Colonic mucosa (tissue), 4 donors: ENCODE measurements at regions not wholly inside any gene's neighbourhood (a gene's known extent, or its start where the extent isn't known, plus 50 kb on each side); places are given as distances from the start of the nearest gene placed in this dataset.

ENCODE experiments used
- DNase-seq: peaks from one replicate; pipeline ENCODE4 v3.0.0-alpha.2; 2020
- H3K27ac ChIP-seq: fragments of 200-600 bp; one replicate; pipeline ENCODE4 v1.8.0; 2021
- H3K27me3 ChIP-seq: fragments of 200-600 bp; one replicate; pipeline ENCODE4 v1.8.0; 2021
- H3K36me3 ChIP-seq: fragments of 200-600 bp; one replicate; pipeline ENCODE4 v1.8.0; 2021
- H3K4me1 ChIP-seq: fragments of 200-600 bp; one replicate; pipeline ENCODE4 v1.8.0; 2021; ENCODE audit warnings: mild to moderate bottlenecking
- H3K4me3 ChIP-seq: fragments of 200-600 bp; one replicate; pipeline ENCODE4 v1.8.0; 2021
- H3K9ac ChIP-seq, 2 donors: one replicate each; pipeline ENCODE4 v1.7.0; 2013; ENCODE audit warnings: control low read depth in 2 of 2, low read depth in 2 of 2, low read length in 2 of 2
- H3K9me3 ChIP-seq: fragments of 200-600 bp; one replicate; pipeline ENCODE4 v1.8.0; 2021
- CTCF ChIP-seq: fragments of 200-600 bp; IDR thresholded peaks from one replicate; pipeline ENCODE4 v1.8.0; 2022; ENCODE audit warnings: antibody characterized with exemption, mild to moderate bottlenecking
- intact Hi-C: fragments of 100-400 bp; cut with DNase I; formaldehyde crosslinking; loops from one replicate; pipeline ENCODE4 v1.14.1; 2022
- donor health status: healthy.
- donor health status: DM: no; HTN: no; CAD: no.
- donor health status: DM: no; HTN: no; CAD: no.

- no peak for DNase-seq
- intact Hi-C loops: no loop called here
Measured at GRCh38 chr4:163042306-163042705, 124.4 kb downstream of the NAF1 start.

GRCh38 chr4:163017135-163017534 is 149.6 kb downstream of the NAF1 start:
- intact Hi-C loops: no loop called here
- H3K9me3 ChIP-seq: no peaks in the 10 kb centered on the region
- H3K4me1 ChIP-seq: no peaks in the 10 kb centered on the region
- H3K27me3 ChIP-seq: no peaks in the 10 kb centered on the region
- no peaks in the 10 kb centered on the region for H3K36me3 ChIP-seq
- TF ChIP-seq CTCF: no peak
- DNase-seq: no peak
- H3K9ac ChIP-seq: no peak overlapping the region
- H3K27ac ChIP-seq: no peak overlapping the region
- no peak overlapping the region for H3K4me3 ChIP-seq

More at GRCh38 chr4:163042306-163042705, 124.4 kb downstream of the NAF1 start:
- no peaks in the 10 kb centered on the region for H3K9me3 ChIP-seq
- H3K4me1 ChIP-seq: no peaks in the 10 kb centered on the region
- no peak overlapping the region for H3K9ac ChIP-seq
- no peaks in the 10 kb centered on the region for H3K27me3 ChIP-seq
- no peak overlapping the region for H3K4me3 ChIP-seq
- no peak for TF ChIP-seq CTCF
- H3K36me3 ChIP-seq: no peaks in the 10 kb centered on the region
- H3K27ac ChIP-seq: no peak overlapping the region

GRCh38 chr4:163012816-163013215 is 153.9 kb downstream of the NAF1 start:
- no peak overlapping the region for H3K9ac ChIP-seq
- DNase-seq: no peak
- no peak overlapping the region for H3K27ac ChIP-seq
- no peak for TF ChIP-seq CTCF
- no peaks in the 10 kb centered on the region for H3K9me3 ChIP-seq
- no peaks in the 10 kb centered on the region for H3K27me3 ChIP-seq
- no peak overlapping the region for H3K4me3 ChIP-seq
- intact Hi-C loops: no loop called here
- no peaks in the 10 kb centered on the region for H3K36me3 ChIP-seq
- H3K4me1 ChIP-seq: no peaks in the 10 kb centered on the region

DNA sequence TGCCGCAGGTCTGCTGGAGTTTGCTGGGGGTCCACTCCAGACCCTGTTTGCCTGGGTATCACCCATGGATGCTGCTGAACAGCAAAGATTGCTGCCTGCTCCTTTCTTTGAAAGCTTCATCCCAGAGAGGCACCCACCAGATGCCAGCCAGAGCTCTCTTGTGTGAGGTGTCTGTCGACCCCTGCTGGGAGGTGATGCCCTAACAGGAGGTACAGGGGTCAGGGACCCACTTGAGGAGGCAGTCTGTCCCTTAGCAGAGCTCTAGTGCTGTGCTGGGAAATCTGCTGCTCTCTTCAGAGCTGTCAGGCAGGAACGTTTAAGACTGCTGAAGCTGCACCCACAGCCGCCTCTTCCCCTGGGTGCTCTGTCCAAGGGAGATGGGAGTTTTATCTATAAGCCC is 162.7 kb downstream of the NAF1 start:
- Histone ChIP-seq H3K9ac (no peak overlapping the region), H3K9me3 (no peaks in the 10 kb centered on the region), H3K4me3 (no peak overlapping the region), H3K27ac (no peak overlapping the region), H3K36me3 (no peaks in the 10 kb centered on the region), H3K4me1 (no peaks in the 10 kb centered on the region), H3K27me3 (no peaks in the 10 kb centered on the region)
- TF ChIP-seq CTCF: no peak
- intact Hi-C loops: no loop called here
- DNase-seq: no peak

DNA sequence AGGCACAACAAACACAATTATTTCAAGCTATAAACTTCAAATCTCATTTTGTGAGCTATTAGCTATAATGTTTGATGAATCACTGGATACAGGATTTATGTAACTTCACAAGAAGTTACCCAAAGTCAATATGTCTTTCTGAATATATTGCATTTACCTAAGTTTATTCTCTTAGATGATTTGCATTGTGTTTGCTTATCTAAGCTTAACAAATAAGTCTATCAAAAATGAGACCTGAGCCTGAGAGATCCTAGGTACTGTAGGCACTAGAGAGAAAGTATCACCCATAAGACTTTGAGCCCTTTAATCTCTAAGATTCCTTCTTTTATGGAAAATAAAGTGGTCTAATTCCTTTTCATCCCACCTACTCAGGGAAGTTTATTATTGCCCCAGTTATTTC is 178.2 kb downstream of the NAF1 start:
- Histone ChIP-seq H3K4me1 (no peaks in the 10 kb centered on the region), H3K9me3 (no peaks in the 10 kb centered on the region), H3K9ac (no peak overlapping the region), H3K27ac (no peak overlapping the region), H3K27me3 (no peaks in the 10 kb centered on the region), H3K4me3 (no peak overlapping the region), H3K36me3 (no peaks in the 10 kb centered on the region)
- DNase-seq: no peak
- no peak for TF ChIP-seq CTCF
- intact Hi-C loops: no loop called here

- Histone ChIP-seq H3K27me3 (no peaks in the 10 kb centered on the region), H3K4me1 (no peaks in the 10 kb centered on the region), H3K9me3 (no peaks in the 10 kb centered on the region), H3K9ac (no peak overlapping the region), H3K4me3 (no peak overlapping the region), H3K36me3 (no peaks in the 10 kb centered on the region), H3K27ac (no peak overlapping the region)
- no peak for DNase-seq
- TF ChIP-seq CTCF: no peak
- intact Hi-C loops: no loop called here
Measured at GRCh38 chr4:162985131-162985530, 181.6 kb downstream of the NAF1 start.
